ENCODE measurements at regions not wholly inside any gene's neighbourhood (a gene's known extent, or its start where the extent isn't known, plus 50 kb on each side); places are given as distances from the start of the nearest gene placed in this dataset.

- TF ChIP-seq POLR2A (IDR thresholded peaks at IDR 0.05; ENCODE audit: low read depth, low read length) = no peak
- no peak for TF ChIP-seq POLR2AphosphoS5 (IDR thresholded peaks at IDR 0.05; ENCODE audit: low read depth, low read length)
- no peak for TF ChIP-seq TAF1 (IDR thresholded peaks at IDR 0.05; ENCODE audit: borderline replicate concordance, low read depth, low read length)
Observed at GRCh38 chr4:123809864-123810263, 413.3 kb downstream of the SPRY1 start.

Measured in GM12892 (cell line).